ENCODE measurements at regions not wholly inside any gene's neighbourhood (a gene's known extent, or its start where the extent isn't known, plus 50 kb on each side); places are given as distances from the start of the nearest gene placed in this dataset.

DNA sequence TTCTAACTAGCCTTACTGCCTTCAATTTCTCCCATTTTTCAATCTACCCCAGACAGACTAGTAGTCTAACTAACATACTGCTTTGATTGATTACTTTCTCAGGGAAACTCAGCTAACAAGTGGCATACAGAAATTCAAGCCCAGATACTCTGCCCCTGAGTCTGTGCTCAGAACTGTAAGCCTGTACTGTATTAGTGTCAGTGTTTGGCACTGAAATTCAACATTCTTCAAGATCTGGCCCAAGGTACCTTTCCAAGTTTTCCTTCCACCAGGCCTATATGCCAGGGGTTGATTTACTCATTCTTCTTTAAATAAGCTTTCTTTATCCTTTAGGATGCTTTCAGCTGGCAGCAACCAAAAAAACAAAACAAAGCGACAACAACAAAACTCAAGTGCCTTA, 433.2 kb upstream of the MARCKS start:
- H3K4me3 ChIP-seq (ENCODE audit: low read length) = no peak overlapping the region
- DNase-seq (ENCODE audit: low read depth) = no peak
- TF ChIP-seq, protein P1, sequence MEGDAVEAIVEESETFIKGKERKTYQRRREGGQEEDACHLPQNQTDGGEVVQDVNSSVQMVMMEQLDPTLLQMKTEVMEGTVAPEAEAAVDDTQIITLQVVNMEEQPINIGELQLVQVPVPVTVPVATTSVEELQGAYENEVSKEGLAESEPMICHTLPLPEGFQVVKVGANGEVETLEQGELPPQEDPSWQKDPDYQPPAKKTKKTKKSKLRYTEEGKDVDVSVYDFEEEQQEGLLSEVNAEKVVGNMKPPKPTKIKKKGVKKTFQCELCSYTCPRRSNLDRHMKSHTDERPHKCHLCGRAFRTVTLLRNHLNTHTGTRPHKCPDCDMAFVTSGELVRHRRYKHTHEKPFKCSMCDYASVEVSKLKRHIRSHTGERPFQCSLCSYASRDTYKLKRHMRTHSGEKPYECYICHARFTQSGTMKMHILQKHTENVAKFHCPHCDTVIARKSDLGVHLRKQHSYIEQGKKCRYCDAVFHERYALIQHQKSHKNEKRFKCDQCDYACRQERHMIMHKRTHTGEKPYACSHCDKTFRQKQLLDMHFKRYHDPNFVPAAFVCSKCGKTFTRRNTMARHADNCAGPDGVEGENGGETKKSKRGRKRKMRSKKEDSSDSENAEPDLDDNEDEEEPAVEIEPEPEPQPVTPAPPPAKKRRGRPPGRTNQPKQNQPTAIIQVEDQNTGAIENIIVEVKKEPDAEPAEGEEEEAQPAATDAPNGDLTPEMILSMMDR (conservative IDR thresholded peaks at IDR 0.05; ENCODE audit: low read depth, low read length) = no peak

DNA sequence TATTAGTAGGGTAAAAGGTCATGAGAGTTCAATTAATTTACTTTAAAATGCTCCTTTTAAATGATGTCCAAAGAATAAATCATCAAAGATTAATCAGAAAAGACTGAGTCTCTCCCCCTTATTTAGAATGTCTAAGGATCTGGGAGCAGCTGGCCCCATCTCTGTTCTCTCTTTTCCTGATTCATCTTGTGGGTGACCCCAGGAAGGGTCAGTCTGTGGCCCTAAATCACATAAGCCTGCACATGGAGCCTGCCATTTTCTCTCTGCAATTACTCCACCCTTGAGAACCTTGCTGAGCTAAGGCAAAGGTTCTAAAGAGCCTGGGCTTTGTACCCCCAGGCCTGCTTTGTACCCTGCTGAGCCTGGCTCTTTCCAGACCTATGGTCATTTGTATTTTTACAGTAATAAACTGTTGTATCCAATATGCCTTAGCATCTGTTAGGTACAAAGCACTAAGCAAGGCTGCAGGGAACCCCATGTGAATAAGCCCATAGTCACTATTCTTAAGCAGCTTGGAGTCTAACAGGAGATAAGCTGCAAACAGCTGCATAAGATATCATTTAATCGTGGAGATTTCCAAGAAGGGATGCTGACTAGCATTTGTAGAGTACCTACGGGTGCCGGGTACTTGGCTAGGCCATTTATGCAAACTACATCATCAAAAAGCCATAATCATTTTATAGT, 431.0 kb upstream of the MARCKS start:
- H3K4me3 ChIP-seq (ENCODE audit: low read length) = no peak overlapping the region
- TF ChIP-seq, protein P1 (conservative IDR thresholded peaks at IDR 0.05; ENCODE audit: low read depth, low read length) = no peak
- no peak for DNase-seq (ENCODE audit: low read depth)

DNA sequence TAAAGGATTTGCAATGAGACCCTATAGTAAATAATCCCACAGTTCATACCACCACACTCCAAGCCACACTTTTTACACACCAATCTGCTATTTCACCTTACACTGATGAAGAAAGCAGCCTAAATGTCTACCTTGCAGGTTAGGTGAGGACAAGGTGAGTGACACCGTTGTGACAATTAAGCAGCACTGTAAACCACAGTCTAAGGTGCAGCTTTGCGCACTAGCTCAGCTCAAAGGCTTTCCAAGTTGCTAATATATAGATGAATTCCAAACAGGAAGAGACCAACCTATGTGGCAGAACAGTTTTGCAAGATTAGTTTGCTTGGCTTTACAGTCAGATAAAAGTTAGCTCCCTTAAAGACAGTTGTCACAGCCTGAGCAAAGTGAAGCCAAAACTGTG, 429.5 kb upstream of the MARCKS start:
- H3K4me3 ChIP-seq (ENCODE audit: low read length) = no peak overlapping the region
- TF ChIP-seq, protein P1 (conservative IDR thresholded peaks at IDR 0.05; ENCODE audit: low read depth, low read length) = no peak
- DNase-seq (ENCODE audit: low read depth) = no peak

DNA sequence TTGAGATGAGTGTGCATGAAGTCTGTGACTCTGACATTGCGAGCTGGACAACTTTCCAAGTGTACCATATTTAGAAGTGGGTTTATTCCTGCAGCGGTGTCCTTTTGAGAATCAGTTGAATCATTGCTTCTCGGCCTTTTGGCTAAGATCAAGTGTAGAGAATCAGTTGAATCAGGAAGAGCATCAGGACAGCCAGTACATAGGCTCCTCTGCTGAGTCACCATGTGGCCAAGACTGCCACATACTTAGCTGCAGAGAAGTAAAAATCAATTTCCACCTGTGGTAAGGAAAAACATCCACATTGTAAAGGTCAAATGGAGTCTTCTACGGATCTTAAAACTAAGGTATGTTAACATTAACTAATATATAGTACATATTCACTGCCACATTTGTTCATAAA, 428.4 kb upstream of the MARCKS start:
- TF ChIP-seq, protein P1 (conservative IDR thresholded peaks at IDR 0.05; ENCODE audit: low read depth, low read length) = no peak
- DNase-seq (ENCODE audit: low read depth) = no peak
- H3K4me3 ChIP-seq (ENCODE audit: low read length) = no peak overlapping the region

DNA sequence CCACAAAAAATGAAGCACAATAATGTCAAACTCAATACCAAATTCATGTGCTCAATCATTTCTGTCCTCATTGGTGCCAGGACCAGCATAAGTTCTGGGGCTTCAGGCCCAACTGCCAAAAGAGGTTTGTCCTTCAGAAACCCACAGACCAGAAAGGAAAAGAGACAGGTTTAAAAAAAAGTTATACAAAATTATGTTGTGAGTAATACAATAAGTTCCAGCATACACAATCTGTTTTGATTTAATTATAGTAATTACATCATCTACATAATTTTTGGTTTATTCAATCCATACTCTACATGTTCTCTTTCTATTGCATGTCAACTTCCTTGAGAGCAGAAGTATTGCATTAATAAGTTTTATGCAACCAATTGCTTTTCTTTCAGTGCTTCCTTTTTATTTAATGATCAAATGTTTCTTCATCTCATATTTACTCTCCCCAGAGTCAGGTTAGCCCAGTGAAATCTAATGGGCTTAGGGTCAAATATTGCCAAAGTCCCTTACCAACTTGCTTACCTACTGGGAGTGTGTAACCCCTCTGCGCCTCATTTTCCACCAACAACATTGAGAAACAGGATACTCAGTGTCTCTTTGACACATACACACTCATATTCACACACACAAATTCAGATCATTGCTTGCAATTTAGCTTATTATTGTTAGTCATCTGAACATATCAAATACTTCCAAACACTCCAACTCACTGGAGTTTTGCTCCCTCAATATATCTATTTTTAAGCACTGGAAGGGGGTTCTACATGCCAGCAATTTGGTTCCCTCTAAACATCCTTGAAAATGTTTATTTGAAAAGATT, 424.4 kb upstream of the MARCKS start:
- H3K4me3 ChIP-seq (ENCODE audit: low read length) = no peak overlapping the region
- TF ChIP-seq, protein P1 (conservative IDR thresholded peaks at IDR 0.05; ENCODE audit: low read depth, low read length) = no peak
- no peak for DNase-seq (ENCODE audit: low read depth)

DNA sequence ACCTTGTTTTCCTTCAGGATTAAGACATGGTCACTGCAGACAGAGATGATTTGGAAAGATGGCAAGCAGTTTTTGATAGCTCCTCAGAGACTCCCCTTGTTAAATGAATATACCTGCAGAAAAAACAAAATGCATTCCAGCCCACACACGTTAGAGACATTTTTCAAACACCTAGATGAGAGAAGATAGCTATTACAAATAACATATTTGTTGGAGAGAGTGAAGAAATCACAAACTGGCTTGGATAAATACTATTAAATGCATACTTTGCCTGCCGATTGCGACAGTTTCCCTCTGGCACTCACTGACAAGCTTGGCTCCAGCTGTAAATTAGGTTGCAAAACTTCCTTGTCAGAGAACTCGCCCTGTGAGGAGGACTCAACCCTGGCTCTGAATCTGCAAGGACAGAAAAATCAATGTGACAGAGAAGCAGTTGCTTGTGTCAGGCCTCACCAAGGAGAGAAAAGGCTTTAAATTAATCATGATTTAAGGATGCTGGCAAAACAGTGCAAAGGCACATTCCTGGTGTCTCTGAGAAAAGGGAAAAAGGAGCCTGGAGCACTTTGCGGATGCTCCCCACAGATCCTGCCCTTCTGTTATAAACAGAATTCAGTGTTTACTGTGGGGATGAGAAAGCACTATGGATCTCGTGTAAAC, 423.7 kb upstream of the MARCKS start:
- DNase-seq (ENCODE audit: low read depth) = no peak
- TF ChIP-seq, protein P1 (conservative IDR thresholded peaks at IDR 0.05; ENCODE audit: low read depth, low read length) = no peak
- no peak overlapping the region for H3K4me3 ChIP-seq (ENCODE audit: low read length)

Measured in retinal pigment epithelial cell (primary cell).